ENCODE measurements at regions not wholly inside any gene's neighbourhood (a gene's known extent, or its start where the extent isn't known, plus 50 kb on each side); places are given as distances from the start of the nearest gene placed in this dataset.

DNA sequence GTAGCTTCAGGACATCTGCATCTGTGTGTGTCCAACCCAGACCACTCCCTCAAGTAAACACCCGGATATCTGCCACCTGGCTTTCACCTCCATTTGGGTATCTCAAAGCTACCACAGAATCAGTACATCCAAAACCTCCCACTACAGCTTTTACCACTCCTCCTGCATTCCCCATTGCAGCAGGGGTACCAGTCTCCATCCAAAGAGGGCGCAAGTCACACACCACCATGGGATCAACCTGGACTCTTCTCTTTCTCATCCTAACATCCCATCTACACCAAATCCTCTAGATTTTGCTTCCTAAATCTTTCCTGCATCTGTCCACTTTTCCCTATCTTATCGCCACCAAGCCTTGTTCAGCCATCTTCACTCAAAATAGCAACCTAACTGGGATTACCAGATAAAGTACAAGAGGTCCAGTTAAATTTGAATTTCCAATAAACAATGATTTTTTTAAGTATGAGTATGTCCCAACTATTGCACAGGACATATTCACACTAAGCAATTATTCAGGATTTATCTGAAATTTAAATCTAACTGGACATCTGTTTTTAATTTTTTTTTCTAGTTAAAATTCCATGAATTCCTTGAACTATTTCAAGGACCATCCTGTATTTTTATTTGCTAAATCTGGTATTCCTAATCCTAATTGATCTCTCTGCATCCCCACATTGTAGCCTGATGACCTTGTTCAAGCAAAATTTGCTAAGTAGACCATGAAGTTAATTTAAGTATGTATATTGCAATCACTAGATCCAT, 164.3 kb upstream of the MLN start:
- no peak for DNase-seq (ENCODE audit: low spot score)

DNA sequence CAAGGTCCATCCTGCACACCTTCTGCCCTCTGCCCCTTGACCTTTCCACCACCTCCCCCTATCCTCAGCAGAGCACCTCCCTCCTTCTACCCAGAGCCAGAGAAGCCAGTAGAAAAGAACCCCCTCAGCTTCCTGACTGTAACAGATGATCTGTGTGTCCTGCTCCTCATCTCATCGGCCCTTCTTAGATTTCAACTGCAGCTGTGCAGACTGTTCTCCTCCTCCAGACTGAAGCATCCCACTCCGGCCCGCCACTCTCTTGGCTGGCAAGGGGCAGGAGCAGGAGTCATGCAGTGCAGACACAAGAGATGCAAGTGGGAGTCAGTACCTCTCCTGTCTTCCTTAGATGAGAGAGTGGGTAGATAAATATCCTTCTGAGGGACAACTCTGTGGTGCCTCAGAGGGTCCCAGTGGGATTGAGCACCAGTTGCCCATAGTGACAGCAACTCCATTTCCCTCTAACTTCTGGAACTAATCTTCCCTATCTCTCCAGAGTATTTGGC, 163.5 kb upstream of the MLN start:
- DNase-seq (ENCODE audit: low spot score) = no peak

DNA sequence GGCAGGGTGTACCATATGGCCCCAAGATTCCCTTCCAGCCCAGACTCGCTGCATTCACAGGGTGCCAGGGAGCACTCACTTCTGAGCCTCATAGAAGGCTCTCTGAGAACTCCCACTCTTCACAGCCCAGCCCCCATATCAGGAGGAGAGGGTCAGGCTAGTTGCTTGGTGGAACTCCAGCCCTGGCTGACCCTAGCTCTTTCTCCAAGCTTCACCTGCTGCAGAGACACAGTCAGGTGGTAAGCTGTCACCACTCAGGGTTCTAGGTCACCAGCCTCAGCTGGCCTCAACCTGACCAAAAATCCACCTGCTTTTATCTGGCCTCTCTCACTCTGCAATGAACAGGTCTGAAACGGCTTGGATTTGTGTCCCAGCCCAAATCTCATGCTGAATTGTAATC, 162.7 kb upstream of the MLN start:
- no peak for DNase-seq (ENCODE audit: low spot score)

DNA sequence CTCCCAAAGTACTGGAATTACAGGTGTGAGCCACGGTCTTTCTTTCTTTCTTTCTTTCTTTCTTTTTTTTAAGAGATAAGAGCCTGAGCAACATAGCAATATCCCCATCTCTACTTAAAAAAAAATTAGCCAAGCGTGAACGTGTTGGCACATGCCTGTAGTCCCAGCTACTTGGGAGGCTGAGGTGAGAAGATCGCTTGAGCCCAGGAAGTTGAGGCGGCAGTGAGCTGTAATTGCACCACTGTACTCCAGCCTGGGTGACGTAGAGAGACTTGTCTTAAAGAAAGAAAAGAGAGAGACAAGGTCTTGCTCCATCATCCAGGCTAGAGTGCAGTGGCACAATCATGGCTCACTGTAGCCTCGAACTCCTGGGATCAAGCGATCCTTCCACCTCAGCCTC, 162.0 kb upstream of the MLN start:
- no peak for DNase-seq (ENCODE audit: low spot score)

DNA sequence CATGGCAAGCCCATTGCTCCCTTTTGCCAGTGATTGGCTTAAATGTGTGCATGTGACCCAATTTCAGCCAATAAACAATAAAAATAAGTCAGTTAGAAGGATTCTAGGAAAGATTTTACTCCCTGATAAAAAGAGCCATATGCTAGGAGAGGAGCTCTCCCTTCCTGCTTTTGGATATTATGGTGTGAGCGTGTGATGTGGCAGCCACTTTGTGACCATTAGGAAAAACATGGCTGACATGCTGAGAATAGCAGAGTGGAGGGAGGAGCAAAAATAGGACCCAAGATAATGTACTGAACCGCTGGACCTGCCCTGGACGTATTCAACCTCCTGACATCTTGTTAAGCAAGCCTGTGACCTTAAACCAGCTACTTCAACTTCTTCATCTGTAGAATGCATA, 160.6 kb upstream of the MLN start:
- DNase-seq (ENCODE audit: low spot score) = no peak

DNA sequence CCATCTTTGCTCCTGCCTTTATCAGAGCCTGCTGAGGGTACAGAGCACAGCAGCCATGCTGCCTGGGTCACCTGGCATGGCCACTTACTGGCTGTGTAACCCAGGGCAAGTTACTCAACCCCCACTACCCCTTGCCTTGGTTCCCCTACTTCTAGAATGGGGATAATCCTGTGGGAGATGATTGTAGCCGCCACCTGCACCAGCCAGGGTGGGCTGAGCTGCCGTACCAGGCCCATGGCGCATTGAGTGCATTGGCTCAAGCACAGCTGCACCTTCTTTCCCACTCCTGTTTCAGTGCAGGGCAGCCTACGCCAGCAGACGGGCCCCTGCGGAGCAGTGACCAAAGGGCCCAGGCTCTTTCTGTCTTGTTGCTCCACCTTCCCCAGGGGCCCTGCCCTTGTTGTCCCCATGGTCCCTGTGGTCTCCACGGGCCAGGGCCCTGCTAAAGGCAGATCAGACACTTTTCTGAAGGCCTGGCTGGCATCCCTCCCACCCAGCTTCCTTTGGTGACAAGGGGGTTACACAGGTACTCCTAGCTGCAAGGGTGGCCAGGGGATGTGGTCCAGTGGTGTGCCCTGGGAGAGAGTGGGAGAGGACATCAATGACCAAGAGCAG, 159.4 kb upstream of the MLN start:
- no peak for DNase-seq (ENCODE audit: low spot score)

DNA sequence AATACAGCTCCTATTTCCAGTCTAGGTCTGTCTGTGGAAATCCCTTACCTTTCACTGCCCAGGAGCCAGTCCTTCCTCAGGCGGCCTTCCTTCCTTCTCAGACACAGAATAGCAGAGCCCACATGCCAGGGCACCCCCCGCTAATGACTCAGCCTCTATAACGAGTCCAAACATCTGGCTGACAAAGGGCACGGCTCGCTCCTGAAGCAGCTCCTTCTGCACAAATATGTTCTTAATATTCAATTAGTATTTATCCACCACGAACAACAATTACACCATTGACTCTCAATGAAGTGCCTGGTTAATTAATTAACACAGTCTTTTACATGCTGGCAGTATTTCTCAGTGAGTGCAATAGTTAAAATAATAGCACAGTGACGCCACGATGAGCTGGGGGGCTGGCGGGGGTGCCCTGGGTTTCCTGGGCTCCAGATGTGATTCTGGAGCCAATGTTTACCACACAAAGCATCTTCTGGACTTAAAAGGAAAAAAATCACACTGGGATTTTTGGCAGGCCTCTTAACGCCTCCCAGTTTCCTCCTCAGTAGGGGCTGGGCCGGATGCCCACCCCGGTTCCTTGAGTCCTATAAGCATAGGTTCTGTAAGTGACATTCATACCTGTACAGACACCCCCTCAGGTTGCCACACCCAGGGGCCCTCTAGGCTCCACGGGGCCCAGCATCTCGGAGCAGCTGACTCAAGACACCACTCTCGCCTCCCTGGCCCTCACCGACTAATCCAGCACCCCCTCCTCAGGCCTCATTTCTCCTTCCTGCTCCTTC, 158.6 kb upstream of the MLN start:
- DNase-seq (ENCODE audit: low spot score) = no peak

DNA sequence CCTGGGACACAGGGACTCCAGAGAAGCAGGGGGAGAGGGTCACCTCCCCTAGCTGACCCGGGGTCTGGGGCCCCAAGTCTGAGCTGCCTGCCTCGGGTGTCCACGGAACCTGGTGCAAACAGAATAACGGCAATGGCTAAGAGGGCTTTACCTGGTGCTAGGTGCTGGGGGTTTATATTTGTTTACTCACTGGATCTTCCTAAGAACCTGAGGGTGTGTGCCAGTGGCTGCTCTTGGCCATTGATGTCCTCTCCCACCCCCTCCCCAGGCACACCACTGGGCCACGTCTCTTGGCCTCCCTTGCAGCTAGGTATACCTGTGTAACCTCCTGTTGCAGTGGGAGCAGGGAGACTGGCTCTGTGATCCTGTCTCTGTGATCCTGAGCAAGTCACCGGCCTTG, 157.9 kb upstream of the MLN start:
- no peak for DNase-seq (ENCODE audit: low spot score)

DNA sequence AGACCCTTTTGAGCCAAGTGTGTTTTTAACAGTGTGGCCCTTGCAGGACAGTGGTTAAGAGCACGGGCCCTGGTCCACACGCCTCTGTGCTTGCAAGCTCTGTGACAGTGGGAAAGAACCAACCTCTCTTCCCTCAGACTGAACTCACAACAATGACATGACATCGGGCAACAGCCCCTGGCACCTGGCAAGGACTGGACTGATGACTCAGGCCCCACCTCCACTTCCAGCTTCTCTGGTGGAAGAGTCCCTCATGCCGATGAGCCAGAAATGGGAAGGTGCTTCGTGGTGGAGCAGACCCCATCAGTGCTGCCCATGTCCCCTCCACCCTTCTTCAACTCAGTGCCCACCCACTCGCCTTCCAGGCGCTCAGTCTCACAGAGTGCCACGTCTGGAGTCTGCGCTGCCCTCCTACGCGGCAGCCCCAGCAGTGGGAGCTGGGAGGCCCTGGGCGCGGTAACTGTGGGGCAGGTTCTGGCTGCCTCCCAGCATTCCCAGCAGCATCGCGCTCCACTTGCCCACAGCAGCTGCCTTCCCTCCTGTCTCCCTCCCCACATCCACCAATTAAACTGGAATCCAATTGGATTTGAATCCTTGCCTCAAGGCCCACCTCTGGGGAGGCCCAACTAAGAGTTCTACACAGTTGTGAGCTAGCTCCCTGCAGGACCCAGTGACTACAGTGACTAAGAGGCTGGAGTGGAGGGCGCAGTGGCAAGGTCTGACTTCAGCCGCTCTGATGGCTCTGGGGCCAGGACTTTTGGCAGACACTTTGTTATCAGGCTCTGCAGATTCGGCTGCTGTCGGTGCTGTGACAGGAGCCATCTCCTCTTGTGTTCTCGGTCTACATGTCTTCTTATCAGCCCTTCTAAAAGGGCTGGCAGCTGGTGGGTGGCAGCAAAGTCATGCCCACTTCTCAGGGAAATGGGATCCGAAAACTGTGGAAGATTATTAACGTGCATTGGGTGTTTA, 156.8 kb upstream of the MLN start:
- peak; percentile 31 for DNase-seq (ENCODE audit: low spot score)

DNA sequence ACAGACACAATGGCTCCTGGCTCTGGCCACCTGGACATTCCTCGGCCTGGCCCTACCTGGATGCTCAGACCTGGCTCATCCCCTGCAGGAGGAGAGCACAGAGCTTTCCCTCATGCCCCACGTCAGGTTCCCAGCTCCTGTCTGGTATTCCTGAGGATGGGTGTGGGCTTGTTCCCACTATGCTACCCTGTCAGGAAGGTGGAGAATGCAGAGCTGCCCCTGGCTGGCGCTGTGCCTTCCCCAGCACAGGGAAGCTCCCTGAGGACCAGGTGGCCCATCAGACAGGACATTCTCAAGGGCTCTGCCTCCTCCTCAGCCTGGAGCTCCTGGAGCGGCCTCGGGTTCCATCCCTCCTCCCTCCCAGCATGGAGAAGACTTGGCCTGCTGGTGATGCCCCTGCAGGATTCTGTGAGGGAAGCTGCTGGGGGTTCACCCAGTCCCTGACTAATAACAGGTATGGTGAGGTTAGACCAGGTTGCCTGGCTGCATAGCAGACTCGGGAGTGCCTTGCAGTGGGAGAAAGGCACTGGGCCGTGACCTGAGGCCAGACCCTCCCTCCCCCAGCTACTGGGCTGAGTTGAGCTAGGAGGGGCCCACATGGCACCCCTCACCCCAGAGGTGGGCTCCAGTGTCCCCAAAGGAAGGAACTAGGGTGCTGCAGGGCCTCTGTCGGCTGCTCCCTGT, 156.0 kb upstream of the MLN start:
- DNase-seq (ENCODE audit: low spot score) = no peak

DNA sequence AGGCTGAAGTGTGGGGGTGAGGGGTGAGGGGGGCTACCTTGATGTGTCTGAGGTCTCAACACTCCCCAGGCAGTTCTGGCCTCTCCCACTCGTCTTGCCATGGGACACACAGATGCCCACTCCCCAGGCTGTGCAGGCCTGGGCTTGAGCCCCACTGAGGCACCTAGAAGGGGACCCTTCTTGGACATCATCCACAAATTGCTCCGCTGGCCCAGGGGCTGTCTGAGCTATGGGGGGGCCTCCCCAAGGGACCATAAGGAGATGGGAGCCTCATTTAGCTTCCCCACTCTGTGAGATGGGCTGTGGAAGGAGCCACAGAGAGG, 155.5 kb upstream of the MLN start:
- no peak for DNase-seq (ENCODE audit: low spot score)

DNA sequence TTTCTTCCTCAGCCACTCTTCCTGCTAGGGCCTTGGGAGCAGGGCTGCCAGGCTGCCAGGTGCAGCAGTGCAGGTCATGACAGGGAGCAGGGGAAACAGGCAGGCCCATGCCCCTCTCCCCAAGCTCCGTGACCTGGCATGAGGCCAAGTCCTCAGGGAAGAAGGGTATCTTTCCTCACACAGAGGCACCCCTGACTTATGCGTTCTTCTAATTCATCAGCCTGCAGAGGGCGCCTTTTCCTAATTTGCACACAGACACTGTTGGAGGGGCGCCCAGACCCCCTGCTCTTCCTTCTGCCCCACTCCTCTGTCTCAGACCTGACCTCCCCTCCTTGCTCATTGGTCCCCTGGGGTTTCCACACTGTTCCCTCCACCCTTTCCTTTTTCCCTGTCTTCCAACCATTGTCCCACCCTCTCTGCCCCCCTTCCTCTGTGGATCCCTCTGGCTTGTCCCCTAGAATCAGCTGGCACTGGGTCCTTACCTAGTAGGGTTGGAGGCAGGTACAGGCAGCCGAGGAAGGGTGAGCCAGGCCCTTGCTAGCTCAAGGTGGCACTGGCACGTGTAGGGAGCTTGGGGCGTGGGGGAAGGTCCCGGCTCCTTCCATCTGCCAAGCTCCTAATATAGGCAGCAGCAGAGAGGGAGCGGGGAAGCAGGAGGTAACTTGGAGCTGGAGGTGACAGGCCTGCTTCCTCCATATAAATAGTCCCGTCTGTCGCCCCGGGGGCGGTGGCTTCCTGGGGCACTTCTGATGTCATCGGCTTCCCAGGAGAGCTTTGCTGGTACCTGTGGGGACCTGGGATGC, 154.9 kb upstream of the MLN start:
- peak; percentile 3 for DNase-seq (ENCODE audit: low spot score)

DNA sequence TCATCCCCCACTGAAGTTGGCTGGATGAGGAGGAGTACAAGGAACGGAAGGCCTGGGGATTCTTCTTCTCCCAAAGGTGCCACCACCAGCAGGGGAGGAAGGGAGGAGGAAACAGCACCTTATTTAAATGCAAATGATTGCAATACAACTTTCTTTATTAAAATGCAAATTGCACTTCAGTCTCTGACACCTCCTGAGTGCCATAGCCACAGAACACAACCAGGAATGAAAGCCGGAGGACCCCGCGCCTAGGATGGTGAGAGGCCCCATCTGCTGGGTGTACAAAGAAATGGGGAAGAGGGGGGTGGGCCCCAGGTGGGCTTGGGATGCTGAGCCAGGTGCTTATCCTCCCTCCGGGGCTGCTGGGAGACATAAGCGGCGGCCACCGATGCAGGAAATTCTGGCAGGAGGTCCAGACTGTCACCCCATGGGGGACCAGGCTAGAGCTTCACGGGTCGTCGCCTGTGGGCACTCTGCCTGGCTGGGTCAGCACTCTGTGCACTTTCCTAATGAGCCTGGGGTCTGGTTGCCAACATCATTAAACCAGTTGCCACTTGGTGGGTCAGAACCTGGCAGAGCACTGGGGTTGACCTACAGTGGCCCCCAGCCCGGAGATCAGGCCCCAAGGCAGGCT, 154.2 kb upstream of the MLN start:
- no peak for DNase-seq (ENCODE audit: low spot score)

DNA sequence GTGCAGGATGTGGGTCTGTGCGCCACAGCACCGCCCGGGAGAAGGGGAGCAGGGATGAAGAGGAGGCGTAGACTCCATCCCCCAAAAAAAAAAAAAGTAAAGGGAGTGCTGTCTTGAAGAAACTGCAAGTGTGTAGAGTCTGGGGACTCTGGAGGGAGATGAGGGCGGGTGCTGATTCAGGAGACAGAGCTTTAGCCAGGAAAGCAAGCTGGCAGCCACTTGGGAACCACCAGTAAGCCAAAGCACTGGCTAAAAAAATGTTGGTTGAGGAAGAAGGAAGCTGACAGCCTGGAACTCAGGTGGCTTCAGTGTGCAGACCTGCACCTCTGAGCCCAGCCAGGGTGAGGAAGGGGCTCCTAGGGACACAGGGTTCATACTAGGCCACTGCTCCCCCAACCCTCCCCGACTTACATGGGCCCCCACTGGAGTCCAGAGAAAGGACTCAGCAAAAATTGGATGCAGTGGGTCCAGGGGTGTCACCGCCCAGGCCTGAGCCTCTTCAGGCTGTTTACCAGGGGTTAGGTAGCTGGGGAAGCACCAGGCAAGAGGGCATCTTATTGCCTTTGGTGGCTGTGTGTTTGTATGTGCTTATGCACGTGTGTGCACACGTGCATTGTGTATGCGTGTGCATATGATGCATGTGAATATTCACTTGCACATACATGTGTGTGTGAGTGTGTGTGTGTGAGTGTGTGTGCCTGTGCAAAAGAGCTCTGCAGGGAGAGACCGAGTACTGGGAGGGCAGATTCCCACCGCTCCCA, 153.5 kb upstream of the MLN start:
- no peak for DNase-seq (ENCODE audit: low spot score)

DNA sequence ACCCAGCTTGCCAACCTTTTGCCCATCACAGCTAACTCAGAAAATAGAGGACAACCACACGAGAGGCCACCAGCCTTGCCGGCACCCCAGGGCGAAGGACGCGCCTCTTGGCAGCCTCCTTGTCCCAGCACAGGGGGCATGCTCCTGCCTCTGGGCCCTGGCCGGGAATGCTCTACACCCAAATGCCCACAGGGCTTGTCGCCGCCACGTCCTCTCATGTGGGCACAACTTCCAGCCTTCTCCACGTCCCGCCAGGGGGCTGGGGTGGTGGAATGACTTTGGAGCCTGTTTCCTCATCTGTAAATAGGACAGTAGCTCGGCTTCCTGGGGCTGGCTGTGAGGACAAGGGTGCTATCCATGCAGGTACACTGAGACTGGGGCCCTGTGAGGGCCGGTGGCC, 152.4 kb upstream of the MLN start:
- DNase-seq (ENCODE audit: low spot score) = no peak

DNA sequence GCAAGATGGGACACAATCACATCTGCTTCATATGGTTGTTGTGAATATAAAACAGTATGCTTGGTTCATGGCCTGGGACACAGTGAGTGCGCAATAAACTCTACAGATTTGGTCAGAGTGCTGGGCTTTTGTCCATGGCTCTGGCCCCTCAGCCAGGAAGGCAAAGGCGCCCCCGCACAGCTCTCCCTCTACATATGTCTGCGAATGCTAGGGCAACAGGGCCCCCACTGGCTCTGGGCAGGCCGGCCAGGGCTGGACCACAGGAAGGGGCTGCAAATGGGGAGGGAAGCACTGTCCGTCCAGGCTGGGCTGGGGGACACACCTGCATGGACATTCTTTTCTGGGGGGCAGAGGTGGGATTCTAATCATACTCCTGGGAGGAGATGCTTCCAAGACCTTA, 151.8 kb upstream of the MLN start:
- no peak for DNase-seq (ENCODE audit: low spot score)

DNA sequence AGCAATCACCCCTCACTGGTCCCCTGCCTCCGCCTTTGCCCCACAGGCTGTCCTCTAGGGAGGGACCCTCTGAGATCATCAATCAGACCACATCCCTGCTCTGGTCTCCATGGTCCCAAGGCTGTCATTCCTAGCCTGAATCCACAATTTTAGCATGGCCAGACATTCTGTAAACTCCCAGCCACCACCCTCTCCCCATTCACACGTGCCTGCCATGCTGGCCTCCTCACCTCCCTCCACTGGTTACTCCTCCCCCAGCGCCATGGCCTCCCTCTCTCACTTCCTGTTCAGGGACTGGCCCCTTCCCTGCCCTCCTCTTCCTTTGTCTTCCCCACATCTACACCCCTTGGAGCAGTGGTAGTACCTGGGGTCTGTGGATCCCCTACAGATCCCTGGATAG, 150.7 kb upstream of the MLN start:
- DNase-seq (ENCODE audit: low spot score) = no peak

DNA sequence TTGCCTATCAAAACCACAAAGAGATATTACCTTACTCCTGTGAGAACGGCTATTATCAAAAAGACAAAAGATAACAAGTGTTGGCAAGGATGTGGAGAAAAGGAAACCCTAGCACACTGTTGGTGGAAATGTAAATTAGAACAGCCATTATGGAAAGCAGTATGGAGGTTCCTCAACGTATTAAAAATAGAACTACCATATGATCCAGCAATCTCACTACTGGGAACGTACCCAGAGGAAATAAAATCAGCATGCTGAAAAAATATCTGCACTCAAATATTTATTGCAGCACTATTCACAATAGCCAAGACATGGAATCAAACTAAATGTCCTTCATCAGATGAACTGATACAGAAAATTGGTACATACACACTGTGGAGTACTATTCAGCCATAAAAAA, 149.4 kb upstream of the MLN start:
- DNase-seq (ENCODE audit: low spot score) = no peak

DNA sequence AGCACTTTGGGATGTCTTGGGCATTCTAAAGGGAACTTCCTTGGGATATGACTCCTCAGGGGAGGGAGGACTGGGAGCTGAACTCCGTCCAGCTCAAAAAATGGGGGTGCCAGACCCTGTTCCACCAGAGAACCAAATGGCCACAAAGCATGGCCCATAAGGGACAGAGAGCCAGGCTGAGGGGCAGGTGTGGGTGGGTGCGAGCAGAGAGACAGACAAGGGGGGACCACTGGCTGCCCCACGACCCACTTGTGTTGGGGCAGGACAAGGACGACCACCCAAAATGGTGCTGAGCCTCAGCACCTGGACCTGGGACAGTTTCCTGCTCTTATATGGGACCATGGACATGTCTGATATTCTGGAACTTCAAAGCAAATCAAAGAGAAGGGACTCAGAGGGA, 148.2 kb upstream of the MLN start:
- no peak for DNase-seq (ENCODE audit: low spot score)
